Cardiac muscle cell (in vitro differentiated cells and primary cell): ENCODE measurements at regions not wholly inside any gene's neighbourhood (a gene's known extent, or its start where the extent isn't known, plus 50 kb on each side); places are given as distances from the start of the nearest gene placed in this dataset.

Experiments
- DNase-seq, 2 donors: peaks; one replicate each; pipeline versions ENCODE4 v3.0.0 to v3.0.0-alpha.2; 2010 to 2017; ENCODE audit warnings: low read depth in 1 of 2, low spot score in 1 of 2
- H3K27ac ChIP-seq: fragments of 200-600 bp; sonication (generic); 2 replicates; pipeline ENCODE4 v1.5.1; 2016
- H3K27me3 ChIP-seq: fragments of 200-600 bp; sonication (generic); 2 replicates; pipeline ENCODE4 v1.6.0; 2016; ENCODE audit warnings: control low read depth
- H3K36me3 ChIP-seq: fragments of 200-600 bp; sonication (generic); 2 replicates; pipeline ENCODE4 v1.5.1; 2016; ENCODE audit warnings: control low read depth
- H3K4me1 ChIP-seq: fragments of 200-600 bp; sonication (generic); 2 replicates; pipeline ENCODE4 v1.8.1; 2017; ENCODE audit warnings: low read depth, mild to moderate bottlenecking, mixed run types
- H3K4me3 ChIP-seq: fragments of 200-600 bp; sonication (generic); 2 replicates; pipeline ENCODE4 v1.5.1; 2016; ENCODE audit warnings: mild to moderate bottlenecking
- H3K9me3 ChIP-seq: fragments of 200-600 bp; sonication (generic); 2 replicates; pipeline ENCODE4 v1.5.1; 2017; ENCODE audit warnings: low read depth, mild to moderate bottlenecking, control low read depth
- TF ChIP-seq, protein P1 (sequence below): IDR thresholded peaks from 2 replicates; pipeline ENCODE4 v1.5.1; 2012; ENCODE audit warnings: low read depth, mild to moderate bottlenecking, low read length

DNA sequence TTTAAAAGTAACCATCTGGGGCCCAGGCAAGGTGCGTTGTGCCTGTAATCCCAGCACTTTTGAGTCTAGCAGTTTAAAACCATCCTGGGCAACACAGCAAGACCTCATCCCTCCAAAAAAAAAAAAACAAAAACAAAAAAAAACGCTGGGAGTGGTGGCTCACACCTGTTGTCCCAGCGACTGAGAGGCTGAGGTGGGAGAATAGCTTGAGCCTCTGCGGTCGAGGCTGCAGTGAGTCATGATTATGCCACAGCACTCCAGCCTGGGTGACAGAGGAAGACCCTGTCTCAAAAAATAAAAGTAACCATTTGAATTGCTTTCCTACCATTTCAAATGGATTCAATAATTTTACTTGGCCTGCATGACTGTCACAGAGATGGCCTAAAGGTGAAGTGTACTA, 186.5 kb upstream of the ATP2B1 start:
- TF ChIP-seq, protein P1, sequence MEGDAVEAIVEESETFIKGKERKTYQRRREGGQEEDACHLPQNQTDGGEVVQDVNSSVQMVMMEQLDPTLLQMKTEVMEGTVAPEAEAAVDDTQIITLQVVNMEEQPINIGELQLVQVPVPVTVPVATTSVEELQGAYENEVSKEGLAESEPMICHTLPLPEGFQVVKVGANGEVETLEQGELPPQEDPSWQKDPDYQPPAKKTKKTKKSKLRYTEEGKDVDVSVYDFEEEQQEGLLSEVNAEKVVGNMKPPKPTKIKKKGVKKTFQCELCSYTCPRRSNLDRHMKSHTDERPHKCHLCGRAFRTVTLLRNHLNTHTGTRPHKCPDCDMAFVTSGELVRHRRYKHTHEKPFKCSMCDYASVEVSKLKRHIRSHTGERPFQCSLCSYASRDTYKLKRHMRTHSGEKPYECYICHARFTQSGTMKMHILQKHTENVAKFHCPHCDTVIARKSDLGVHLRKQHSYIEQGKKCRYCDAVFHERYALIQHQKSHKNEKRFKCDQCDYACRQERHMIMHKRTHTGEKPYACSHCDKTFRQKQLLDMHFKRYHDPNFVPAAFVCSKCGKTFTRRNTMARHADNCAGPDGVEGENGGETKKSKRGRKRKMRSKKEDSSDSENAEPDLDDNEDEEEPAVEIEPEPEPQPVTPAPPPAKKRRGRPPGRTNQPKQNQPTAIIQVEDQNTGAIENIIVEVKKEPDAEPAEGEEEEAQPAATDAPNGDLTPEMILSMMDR = no peak
- DNase-seq = no peak

DNA sequence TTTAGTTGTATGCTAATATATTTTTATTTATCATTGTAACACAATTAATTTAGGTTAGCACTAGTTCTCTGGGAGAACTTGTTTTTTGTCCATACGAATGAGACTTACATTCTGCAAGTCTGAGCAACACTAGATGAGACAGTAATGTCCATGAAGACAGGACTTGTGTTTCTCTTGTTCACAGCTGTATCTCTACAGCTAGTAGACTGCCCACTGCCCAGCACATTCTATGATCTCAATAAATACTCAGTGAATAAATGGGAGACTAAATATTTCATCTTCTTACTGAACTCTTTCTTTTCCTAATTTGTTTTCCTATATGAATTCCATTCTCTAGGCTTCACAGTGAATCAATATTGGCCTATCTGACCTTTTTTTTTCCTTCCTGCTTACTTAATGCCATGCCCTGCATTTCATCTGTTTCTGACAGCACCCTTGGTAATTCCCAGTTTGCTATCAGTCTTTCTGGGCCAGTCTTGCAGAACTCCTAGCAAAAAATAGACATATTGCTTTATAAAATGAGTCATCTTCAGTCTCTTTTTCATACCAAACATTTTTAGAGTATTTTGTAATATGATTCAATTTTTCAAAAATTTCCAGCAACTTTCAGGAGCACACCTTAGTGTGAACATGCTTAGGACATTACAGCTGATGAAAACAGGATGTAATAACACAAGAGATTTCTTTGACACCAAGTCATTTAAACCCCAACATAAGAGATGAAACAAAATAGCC, 185.5 kb upstream of the ATP2B1 start:
- no peaks in the 10 kb centered on the region for H3K27me3 ChIP-seq
- no peak overlapping the region for H3K27ac ChIP-seq
- H3K4me1 ChIP-seq = no peaks in the 10 kb centered on the region
- peak in 1 of 2 donors; percentile 59 for DNase-seq
- no peaks in the 10 kb centered on the region for H3K9me3 ChIP-seq
- TF ChIP-seq, protein P1 = no peak
- no peaks in the 10 kb centered on the region for H3K36me3 ChIP-seq
- no peak overlapping the region for H3K4me3 ChIP-seq

More for the DNA sequence above, 186.5 kb upstream of the ATP2B1 start:
- Histone ChIP-seq H3K27me3 (no peaks in the 10 kb centered on the region), H3K9me3 (no peaks in the 10 kb centered on the region), H3K4me3 (no peak overlapping the region), H3K27ac (no peak overlapping the region), H3K4me1 (peaks cover 5% of the 10 kb centered on the region), H3K36me3 (no peaks in the 10 kb centered on the region)

DNA sequence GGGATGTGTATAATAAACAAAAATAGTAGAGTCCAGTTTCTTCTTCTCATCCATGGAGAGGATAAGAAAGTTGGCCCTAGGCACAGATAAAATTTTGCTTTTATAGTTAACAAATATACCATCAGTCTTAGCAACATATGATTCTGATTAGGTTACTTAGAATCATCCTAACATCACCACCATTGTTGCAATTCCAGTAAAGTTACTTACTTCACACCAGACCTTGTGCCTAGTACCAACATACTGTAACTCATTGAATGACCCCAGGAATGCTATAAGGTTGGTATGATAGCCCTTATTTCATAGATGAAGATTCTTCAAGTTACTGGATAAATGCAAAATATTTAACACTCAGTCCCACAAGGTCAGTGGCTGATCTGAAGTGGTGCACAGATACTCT, 183.8 kb upstream of the ATP2B1 start:
- Histone ChIP-seq H3K4me1 (no peaks in the 10 kb centered on the region), H3K27me3 (no peaks in the 10 kb centered on the region), H3K36me3 (no peaks in the 10 kb centered on the region), H3K27ac (no peak overlapping the region), H3K9me3 (no peaks in the 10 kb centered on the region), H3K4me3 (no peak overlapping the region)
- TF ChIP-seq, protein P1 = no peak
- no peak for DNase-seq

DNA sequence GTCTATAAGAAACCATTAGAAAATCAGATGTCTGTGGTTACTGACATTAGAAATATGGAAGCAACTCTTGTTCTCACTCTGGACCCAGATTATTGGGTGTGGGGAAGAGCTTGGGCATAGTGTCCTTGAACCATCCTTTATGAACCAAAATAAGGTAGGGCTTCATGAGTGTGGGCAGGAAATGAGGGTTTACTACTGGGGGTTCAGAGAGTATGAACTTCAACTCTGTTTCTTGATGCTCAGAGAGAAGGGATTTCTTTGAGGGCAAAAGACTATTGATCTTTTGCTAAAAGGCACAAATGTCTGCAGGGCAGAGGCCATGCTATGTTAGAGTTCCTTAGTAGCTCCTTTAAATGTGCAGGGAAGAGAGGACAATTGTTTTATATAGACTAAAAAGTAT, 183.3 kb upstream of the ATP2B1 start:
- Histone ChIP-seq H3K4me3 (no peak overlapping the region), H3K36me3 (no peaks in the 10 kb centered on the region), H3K9me3 (no peaks in the 10 kb centered on the region), H3K27me3 (no peaks in the 10 kb centered on the region), H3K27ac (no peak overlapping the region), H3K4me1 (no peaks in the 10 kb centered on the region)
- DNase-seq = no peak
- TF ChIP-seq, protein P1 = no peak

DNA sequence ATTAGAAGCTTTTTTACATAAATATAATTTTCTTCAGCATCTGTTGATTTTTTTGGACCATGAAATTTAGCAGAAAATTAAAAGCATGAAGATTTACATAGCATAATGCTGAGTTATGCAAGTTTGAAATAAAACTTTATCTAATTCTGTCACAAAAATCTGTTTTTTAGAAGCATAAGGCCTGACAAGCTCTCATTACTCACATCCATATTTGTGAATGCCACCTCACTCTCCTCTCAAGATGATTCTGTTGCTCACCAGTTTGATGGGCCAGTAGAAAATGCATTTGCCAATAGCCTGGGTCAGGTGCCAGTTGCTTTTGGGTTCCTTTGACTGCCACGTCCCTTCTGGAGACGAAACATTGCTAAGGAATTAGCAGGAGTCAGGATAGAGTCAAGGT, 181.5 kb upstream of the ATP2B1 start:
- H3K36me3 ChIP-seq = no peaks in the 10 kb centered on the region
- DNase-seq = no peak
- H3K27me3 ChIP-seq = no peaks in the 10 kb centered on the region
- H3K4me3 ChIP-seq = no peak overlapping the region
- H3K9me3 ChIP-seq = no peaks in the 10 kb centered on the region
- H3K27ac ChIP-seq = no peak overlapping the region
- no peaks in the 10 kb centered on the region for H3K4me1 ChIP-seq
- TF ChIP-seq, protein P1 = no peak
